Limb (tissue), 2 donors: ENCODE measurements at regions not wholly inside any gene's neighbourhood (a gene's known extent, or its start where the extent isn't known, plus 50 kb on each side); places are given as distances from the start of the nearest gene placed in this dataset.

ENCODE experiments used
- DNase-seq, 2 donors: peaks; one replicate each; pipeline ENCODE4 v3.0.0-alpha.2; 2016; ENCODE audit errors: extremely low spot score in 2 of 2

DNA sequence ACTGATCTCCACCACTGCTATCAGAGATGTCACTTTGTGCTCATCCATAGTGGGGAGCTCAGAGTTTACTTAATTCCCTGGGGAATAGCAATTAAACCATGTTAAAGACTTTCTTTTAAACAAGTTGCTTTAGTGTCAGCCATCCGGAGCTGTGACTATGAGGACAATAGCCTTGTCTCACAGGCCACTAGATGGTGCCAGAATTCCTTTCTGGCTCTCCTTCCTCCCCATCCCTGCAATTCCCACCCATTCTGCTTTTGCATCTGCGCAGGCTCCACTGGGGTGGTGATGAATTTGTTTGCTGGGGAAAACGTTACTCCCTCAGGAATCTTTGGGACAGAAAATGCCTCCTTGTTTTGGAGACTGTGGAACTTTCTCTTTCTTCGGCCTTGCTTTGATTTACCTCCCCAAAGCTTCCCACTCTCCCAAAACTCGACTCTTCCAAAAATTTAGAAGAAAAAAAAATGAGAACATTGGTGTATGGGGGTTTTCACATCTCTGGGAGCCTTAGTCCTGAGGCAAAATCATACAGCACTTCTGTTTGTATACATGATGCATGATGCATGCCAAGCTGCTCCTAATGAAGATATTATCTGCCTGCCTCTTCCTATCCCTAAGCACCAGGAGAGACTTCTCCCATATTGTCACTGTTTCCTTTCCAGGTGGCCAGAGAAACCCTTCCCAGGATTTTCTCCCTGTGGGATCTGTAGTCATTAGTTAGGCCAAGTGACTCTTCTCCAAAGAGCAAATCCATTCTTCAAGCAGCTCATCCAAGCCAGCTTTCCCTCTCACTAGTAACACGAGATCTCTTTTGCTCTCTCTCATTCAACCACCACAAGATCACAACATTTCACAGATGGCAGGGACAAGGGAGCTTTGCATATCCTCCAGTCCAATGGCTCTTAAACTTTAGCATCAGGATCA, 466.1 kb downstream of the TLR4 start:
- DNase-seq = peak; percentile 69 to 75

DNA sequence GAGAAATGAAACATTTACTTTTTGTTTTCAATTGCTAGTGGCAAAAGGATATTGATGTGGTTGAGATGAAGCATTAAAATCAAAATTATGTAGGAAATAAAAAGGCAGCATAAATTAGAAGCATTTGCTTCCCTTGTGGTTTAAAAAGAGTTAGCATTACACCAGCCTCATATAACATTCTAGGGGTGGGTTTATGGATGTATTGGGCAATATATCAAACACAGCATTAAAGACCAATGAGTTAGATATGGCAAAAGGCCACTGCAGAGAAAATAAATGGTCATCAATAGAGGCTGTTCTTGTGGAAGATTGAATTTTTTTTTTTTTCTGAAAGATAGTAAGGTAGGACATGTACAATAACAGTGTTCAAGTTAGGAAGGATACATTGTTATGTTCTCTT, 473.0 kb downstream of the TLR4 start:
- DNase-seq = no peak

- no peak for DNase-seq
Observed at GRCh38 chr9:118183576-118183975, 479.4 kb downstream of the TLR4 start.

DNA sequence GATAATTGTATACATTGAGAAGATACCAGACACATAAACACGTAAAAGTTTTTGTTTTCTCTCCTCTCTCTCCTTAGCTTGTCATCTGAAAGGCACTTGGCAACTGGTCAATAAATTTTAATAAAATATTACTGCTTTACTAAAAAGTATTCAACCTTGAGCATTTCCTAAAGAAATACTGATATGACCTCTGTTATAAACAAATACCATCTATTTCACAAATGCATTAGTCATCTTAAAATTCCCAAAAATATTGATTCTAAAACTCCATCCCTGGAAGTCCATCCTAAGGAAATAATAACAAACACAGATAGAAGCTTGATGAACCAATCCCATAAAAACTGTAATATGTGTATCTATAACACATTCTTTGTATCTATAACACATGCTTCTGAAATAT, 483.2 kb downstream of the TLR4 start:
- DNase-seq = no peak

GRCh38 chr9:118189615-118190014, 485.4 kb downstream of the TLR4 start:
- DNase-seq = no peak

- DNase-seq = no peak
Observed at GRCh38 chr9:118192807-118193206, 488.6 kb downstream of the TLR4 start.

DNA sequence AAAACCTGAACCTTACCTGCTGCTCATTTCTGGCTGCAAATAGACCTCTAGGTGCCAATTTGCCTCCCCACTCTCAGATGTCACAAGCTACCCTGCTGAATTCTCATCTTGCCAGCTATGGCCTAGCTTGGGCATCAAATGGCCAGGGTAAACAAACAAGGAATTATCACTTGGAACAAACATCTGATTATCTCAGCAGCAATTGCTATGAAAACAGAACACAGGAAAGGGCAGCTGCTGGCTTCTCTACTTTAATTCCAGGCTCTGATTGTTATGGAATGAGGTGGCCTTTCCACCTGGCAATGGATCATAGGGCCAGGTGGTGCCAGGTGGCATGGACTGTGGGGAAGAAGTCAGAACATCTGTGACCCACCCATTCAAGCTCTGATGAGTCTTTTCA, 505.1 kb downstream of the TLR4 start:
- no peak for DNase-seq

- DNase-seq = no peak
Observed at GRCh38 chr9:118215549-118215948, 511.3 kb downstream of the TLR4 start.

DNA sequence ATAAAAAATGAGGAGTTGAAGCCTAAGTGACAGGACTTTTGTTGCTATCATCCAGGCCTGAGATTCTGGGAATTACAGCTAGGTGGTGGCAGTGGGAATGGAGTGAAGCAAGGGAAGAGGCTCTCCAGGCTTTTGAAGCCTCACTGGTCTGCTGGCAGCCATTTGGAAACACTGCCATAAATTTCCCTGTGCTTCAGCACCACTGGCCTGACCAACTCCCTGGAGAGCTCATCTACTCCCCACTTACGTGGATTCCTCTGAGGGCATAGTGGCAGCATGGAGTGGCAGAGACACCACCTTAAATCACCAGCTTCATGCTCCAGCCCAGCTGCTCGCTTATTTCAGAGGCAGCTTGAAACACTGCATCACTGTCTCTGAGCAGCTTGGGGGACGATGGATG, 518.2 kb downstream of the TLR4 start:
- peak in 1 of 2 donors; percentile 21 for DNase-seq

GRCh38 chr9:118223111-118223510, 518.9 kb downstream of the TLR4 start:
- no peak for DNase-seq

- DNase-seq = no peak
Observed at GRCh38 chr9:118230329-118230728, 526.1 kb downstream of the TLR4 start.

DNA sequence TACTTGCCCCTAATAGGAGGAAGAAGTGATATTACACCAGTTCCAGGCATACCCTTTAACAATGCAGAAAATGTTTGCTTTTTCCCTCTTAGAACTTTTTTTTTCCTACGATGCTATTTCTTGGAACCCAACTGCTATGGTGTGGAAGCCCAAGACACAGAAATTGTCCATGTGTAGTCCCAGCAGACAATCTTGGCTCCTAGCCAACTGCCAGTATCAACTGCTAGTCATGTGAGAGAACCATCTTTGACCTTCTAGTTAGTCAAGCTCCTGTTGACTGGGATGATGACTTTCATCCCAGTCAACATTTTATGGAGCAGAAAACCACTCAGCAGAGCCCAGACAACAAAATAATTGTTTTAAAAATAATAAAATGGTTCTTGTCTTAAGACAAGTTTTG, 532.4 kb downstream of the TLR4 start:
- no peak for DNase-seq

- DNase-seq = no peak
Observed at GRCh38 chr9:118238139-118238538, 533.9 kb downstream of the TLR4 start.

GRCh38 chr9:118252027-118252426, 547.8 kb downstream of the TLR4 start:
- DNase-seq = no peak

DNA sequence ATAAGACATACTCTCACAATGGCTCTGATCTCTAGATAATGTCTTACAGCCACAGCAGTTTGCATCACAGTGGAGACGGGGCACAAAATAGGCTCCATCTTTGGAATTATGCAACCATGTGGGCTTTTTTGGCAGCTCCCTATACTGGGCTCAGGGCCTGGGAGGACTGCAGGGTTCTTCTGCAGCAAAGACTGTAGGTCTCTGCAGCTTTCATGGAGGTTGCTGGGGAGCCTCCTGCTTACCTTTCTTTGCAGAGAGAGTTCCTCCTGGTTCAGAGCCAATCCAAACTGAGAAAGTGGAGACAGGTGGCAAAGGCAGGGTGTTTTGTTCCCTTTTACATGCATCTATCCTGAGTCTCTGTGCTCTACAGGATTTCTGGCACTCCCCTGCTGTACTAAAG, 558.0 kb downstream of the TLR4 start:
- no peak for DNase-seq

DNA sequence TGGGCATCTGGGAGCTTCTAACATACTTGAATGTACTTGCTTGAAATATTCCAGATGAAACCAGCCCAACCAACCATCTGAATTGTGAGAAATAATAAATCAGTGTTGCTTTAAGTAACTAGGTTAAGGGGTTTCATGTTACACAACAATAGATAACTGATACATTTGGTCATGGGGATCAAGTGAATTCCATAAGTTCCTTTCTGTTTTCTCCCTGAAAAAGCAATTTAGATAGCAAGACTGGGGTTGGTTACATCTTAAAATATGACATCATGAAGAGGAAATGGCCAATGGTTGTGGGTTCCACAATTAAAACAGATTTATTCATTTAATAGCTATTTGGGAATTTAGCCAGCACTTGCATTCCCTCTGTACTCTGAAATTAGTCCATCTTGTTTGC, 559.7 kb downstream of the TLR4 start:
- no peak for DNase-seq

GRCh38 chr9:118268046-118268445, 563.8 kb downstream of the TLR4 start:
- no peak for DNase-seq

GRCh38 chr9:118269623-118270022, 565.4 kb downstream of the TLR4 start:
- no peak for DNase-seq

- DNase-seq = no peak
Observed at GRCh38 chr9:118271331-118271730, 567.1 kb downstream of the TLR4 start.

DNA sequence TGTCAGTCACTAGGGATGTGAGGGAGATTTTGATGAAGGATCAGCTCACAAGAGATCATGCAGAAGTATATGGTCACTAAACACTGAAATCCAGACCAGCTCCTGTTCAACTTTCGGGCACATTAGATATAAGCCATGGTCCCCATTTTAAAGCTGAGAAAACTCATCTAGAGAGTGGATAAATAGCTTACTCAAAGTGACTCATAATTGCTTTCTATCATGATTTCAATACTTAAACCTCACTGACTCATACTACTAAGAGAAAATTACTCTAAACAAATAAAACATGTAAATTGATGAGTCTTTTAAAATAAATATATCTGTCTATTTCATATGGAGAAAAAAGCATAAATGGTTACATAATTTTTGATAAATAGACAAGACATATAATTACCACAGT, 567.7 kb downstream of the TLR4 start:
- no peak for DNase-seq

GRCh38 chr9:118273048-118273447, 568.8 kb downstream of the TLR4 start:
- no peak for DNase-seq

GRCh38 chr9:118276784-118277183, 572.6 kb downstream of the TLR4 start:
- DNase-seq = no peak

GRCh38 chr9:118281772-118282171, 577.6 kb downstream of the TLR4 start:
- DNase-seq = no peak
